ENCODE measurements at regions not wholly inside any gene's neighbourhood (a gene's known extent, or its start where the extent isn't known, plus 50 kb on each side); places are given as distances from the start of the nearest gene placed in this dataset.

DNA sequence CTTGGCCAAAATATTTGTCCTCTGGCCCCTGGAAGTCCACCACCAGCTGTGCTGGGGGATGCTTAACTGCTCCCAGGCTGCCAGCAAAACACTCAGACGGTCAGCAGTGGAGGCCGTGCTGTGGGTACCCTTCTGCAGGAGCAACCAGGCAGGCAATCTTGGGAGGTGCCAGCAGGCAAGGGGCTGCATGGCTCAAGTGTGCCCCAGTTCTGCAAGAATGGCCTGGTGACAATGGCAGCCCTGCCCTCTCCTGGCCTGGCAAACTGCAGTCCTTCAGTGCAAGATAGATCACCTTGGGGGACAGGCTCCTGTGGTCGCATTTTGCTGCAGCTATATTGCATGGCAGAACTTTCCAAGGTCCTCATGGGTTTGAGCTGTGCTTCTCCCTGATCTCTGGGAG is 728.3 kb downstream of the TMTC2 start:
- H3K27ac Mint-ChIP-seq (ENCODE audit: unreplicated experiment), result no peak overlapping the region
- no peaks in the 10 kb centered on the region for H3K4me1 Mint-ChIP-seq (ENCODE audit: low read depth, unreplicated experiment)
- no peaks in the 10 kb centered on the region for H3K9me3 Mint-ChIP-seq (ENCODE audit: unreplicated experiment)
- H3K27me3 Mint-ChIP-seq (ENCODE audit: unreplicated experiment), result no peaks in the 10 kb centered on the region
- H3K36me3 Mint-ChIP-seq (ENCODE audit: unreplicated experiment), result peaks cover 4% of the 10 kb centered on the region
- no peak overlapping the region for H3K4me3 Mint-ChIP-seq (ENCODE audit: unreplicated experiment)
- no peak for DNase-seq
- TF ChIP-seq, protein P1, sequence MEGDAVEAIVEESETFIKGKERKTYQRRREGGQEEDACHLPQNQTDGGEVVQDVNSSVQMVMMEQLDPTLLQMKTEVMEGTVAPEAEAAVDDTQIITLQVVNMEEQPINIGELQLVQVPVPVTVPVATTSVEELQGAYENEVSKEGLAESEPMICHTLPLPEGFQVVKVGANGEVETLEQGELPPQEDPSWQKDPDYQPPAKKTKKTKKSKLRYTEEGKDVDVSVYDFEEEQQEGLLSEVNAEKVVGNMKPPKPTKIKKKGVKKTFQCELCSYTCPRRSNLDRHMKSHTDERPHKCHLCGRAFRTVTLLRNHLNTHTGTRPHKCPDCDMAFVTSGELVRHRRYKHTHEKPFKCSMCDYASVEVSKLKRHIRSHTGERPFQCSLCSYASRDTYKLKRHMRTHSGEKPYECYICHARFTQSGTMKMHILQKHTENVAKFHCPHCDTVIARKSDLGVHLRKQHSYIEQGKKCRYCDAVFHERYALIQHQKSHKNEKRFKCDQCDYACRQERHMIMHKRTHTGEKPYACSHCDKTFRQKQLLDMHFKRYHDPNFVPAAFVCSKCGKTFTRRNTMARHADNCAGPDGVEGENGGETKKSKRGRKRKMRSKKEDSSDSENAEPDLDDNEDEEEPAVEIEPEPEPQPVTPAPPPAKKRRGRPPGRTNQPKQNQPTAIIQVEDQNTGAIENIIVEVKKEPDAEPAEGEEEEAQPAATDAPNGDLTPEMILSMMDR (IDR thresholded peaks at IDR 0.05; ENCODE audit: partially characterized antibody, unreplicated experiment), result no peak

DNA sequence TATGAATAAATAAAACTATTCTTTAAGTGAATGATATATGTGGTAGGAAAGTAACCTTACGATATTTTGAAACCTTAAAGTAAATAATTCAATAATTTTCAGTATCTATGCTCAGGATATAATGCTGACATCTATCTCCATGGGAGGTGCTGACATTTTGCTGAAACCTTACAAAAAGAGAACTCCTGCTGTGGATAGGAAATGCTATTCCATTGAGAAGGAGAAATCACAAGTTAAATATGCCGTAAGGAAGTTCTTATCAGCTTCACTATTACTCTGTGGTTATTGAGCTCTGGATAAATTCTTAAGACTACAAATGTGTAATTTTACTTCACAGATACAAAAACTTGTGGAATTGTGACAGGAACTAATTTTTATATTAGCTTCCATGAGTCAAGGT is 722.1 kb downstream of the TMTC2 start:
- H3K36me3 Mint-ChIP-seq (ENCODE audit: unreplicated experiment), result peaks cover 4% of the 10 kb centered on the region
- H3K4me1 Mint-ChIP-seq (ENCODE audit: low read depth, unreplicated experiment), result no peaks in the 10 kb centered on the region
- peaks cover 1% of the 10 kb centered on the region for H3K9me3 Mint-ChIP-seq (ENCODE audit: unreplicated experiment)
- TF ChIP-seq, protein P1 (IDR thresholded peaks at IDR 0.05; ENCODE audit: partially characterized antibody, unreplicated experiment), result no peak
- DNase-seq, result no peak
- H3K27ac Mint-ChIP-seq (ENCODE audit: unreplicated experiment), result no peak overlapping the region
- no peak overlapping the region for H3K4me3 Mint-ChIP-seq (ENCODE audit: unreplicated experiment)
- no peaks in the 10 kb centered on the region for H3K27me3 Mint-ChIP-seq (ENCODE audit: unreplicated experiment)

DNA sequence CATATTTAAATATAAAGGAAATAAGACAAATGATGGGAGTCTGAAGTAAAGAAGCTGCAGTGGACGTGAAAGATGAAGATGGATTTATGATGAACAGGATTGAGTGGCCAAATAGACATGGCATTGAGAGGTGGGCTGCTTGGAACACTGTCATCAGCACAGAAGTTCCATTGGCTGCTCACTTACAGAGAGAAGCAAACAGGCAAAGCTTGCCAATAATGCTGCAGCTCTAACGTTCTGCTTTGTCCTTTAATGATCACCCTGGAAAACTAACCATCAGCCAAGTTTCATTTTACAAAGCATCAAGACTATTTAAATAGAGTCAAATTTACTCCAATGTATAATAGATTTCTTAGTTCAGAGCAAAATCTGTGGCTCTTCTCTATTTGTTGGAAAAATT is 721.4 kb downstream of the TMTC2 start:
- TF ChIP-seq, protein P1 (IDR thresholded peaks at IDR 0.05; ENCODE audit: partially characterized antibody, unreplicated experiment), result no peak

DNA sequence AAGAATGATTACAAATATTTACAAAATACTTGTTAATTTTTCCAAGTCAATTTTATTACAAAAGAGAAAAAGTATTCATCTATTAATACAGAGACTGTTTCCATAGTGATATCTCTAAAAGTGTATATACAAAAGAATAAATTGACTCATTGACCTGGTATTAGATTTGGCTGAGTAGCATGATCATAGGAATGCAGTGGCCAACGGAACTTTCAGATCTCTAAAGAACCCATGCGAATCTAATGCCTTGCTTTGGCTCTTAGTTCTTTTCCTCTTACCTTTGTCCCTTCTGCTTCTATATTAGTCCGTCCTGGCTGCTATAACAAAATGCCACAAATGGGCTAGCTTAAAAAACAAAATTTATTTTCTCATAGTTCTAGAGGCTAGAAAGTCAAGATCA is 717.8 kb downstream of the TMTC2 start:
- H3K36me3 Mint-ChIP-seq (ENCODE audit: unreplicated experiment), result no peaks in the 10 kb centered on the region
- H3K4me3 Mint-ChIP-seq (ENCODE audit: unreplicated experiment), result no peak overlapping the region
- TF ChIP-seq, protein P1 (IDR thresholded peaks at IDR 0.05; ENCODE audit: partially characterized antibody, unreplicated experiment), result no peak
- no peak overlapping the region for H3K27ac Mint-ChIP-seq (ENCODE audit: unreplicated experiment)
- H3K4me1 Mint-ChIP-seq (ENCODE audit: low read depth, unreplicated experiment), result no peaks in the 10 kb centered on the region
- H3K27me3 Mint-ChIP-seq (ENCODE audit: unreplicated experiment), result no peaks in the 10 kb centered on the region
- no peak for DNase-seq
- peaks cover 1% of the 10 kb centered on the region for H3K9me3 Mint-ChIP-seq (ENCODE audit: unreplicated experiment)

More for the DNA sequence above, 721.4 kb downstream of the TMTC2 start:
- Mint-ChIP-seq H3K9me3 (ENCODE audit: unreplicated experiment) (peaks cover 1% of the 10 kb centered on the region), H3K4me1 (ENCODE audit: low read depth, unreplicated experiment) (no peaks in the 10 kb centered on the region), H3K27me3 (ENCODE audit: unreplicated experiment) (no peaks in the 10 kb centered on the region), H3K27ac (ENCODE audit: unreplicated experiment) (no peak overlapping the region), H3K4me3 (ENCODE audit: unreplicated experiment) (no peak overlapping the region), H3K36me3 (ENCODE audit: unreplicated experiment) (peaks cover 4% of the 10 kb centered on the region)
- DNase-seq, result no peak

DNA sequence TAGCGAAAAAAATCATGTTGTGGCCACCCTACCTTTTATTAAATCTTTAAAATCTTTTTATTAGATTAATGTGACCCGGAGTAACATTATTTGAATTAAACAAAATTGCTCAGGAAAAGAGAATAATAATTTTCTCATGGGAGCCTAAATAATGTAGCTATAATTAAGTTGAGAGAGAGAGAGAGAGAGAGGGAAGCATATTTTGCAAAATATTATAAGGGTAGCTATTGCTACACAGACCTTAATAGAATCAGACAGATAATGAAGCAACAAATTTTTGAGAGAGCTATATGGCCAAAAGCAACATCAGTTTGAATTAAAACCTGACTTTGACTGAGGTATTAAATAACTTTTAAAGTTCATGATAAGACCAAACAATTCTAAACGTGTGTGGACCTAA is 703.5 kb downstream of the TMTC2 start:
- no peaks in the 10 kb centered on the region for H3K36me3 Mint-ChIP-seq (ENCODE audit: unreplicated experiment)
- H3K27ac Mint-ChIP-seq (ENCODE audit: unreplicated experiment), result no peak overlapping the region
- no peaks in the 10 kb centered on the region for H3K27me3 Mint-ChIP-seq (ENCODE audit: unreplicated experiment)
- H3K4me1 Mint-ChIP-seq (ENCODE audit: low read depth, unreplicated experiment), result no peaks in the 10 kb centered on the region
- no peak overlapping the region for H3K4me3 Mint-ChIP-seq (ENCODE audit: unreplicated experiment)
- no peak for DNase-seq
- no peaks in the 10 kb centered on the region for H3K9me3 Mint-ChIP-seq (ENCODE audit: unreplicated experiment)
- TF ChIP-seq, protein P1 (IDR thresholded peaks at IDR 0.05; ENCODE audit: partially characterized antibody, unreplicated experiment), result no peak

Measured in glutamatergic neuron (in vitro differentiated cells).